HG02885 (cell line): ENCODE measurements at regions not wholly inside any gene's neighbourhood (a gene's known extent, or its start where the extent isn't known, plus 50 kb on each side); places are given as distances from the start of the nearest gene placed in this dataset.

Experiments used
- ATAC-seq: cut with Tn5 transposase; IDR thresholded peaks from one replicate; pipeline ENCODE4 v1.9.1; 2021; ENCODE audit warnings: mild to moderate bottlenecking; ENCODE audit not compliant: unreplicated experiment, poor library complexity

DNA sequence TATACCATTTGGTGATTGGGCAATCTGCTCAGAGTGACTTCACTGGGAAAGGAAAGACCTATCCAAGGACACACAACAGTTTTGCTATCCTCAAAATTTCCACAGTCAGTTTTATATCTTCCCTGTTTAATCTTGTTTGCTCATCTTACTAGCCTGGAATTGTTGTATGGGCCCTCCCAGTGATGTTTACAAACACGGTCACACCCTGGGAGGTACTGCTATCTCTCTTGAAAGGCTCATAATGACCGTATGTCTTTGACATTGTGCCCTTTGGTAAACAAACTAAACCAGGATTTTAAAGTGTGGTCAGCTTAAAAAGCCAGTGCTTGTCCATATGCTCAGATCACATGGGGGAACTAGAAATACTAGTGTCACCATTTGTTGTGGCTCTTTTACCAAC lies 277.0 kb downstream of the CDH2 start:
- no peak for ATAC-seq

DNA sequence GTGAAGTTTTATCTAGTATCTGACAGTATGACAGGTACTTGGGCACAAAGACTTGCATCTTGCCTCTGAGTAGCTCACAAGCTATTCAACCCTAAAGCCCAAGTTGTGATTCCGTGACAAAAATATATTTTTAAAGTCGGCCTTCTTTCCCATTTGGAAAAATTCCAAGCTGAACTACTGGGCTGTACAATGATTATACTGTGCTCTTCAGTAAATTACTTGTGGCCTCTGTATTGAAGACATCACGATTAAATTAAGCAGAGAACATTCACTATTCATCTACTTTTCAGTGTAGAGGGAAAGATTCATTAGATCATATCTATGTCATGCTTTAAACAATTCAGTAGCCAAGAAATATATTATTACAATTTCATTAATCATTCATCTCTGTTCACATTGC lies 282.2 kb downstream of the CDH2 start:
- no peak for ATAC-seq

DNA sequence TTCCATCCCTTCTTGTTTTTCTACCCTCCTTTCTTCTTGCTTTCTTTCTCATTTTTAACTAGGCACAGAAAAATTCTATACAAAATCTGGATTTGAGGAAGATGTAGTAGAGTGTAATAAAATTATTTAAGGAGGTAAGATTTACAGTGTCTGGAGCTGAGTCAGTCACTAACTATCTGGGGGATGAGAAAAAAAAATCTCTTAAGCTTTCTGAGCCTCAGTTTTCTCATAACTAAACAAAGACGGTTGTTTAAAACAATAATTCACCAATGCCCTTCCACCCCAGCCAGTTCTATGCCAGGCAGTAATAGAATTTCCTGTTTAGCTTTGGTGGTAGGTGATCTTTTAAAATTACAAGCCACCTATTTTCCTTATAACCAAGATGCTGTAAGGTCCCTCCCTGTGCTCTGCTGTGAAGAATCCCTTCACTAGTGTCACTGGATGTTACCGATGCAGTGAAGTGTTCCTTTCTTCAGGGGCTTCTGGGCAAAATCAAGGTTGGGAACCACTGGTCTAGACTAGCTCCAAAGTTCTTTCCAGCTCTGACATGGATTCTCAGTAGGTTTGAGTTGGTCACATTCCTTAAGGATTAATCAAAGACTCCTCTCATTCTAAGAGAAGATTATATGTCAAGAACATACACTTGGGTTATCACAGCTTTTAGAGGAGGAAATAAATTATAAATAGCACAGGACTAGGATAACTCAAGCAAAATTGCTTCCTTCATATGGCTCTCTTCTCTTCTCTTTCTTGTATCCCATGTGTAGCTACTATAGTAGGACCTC lies 289.0 kb downstream of the CDH2 start:
- no peak for ATAC-seq

DNA sequence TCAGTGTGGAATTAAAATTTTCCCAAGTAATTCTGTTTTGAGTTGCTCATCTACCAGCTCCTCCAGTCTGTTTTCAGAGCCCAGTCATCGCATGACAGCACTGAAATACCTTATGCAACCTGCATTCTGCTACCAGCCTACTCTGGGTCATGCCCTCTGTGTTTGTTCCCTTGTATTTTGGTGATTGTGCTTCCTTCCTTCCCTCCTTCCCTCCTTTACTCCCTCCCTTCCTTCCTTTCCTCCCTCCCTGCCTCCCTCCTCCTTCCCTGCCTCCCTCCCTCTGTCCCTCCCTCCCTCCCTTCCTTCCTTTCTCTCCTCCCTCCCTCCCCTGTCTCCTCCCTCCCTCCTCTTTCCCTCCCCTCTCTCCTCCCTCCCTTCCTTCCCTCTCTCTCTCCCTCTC lies 289.6 kb downstream of the CDH2 start:
- ATAC-seq: no peak

DNA sequence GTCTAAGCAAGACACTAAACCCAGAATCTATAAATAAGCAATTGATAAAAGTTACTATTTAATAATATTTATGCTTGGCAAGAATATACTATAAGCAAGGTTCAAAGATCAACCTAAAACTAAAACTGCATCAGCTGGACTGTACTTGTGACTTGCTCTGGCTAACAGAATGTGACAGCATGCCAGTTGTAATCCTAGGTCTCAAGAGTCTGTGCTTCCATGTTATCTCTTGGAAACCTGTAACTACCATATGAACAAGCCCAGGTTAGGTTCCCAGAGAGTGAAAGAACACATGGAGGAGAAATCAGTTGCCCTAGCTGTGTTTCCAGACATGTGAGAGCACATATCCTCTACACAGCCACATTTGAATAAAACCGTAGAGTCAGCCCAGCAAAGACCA lies 297.4 kb downstream of the CDH2 start:
- no peak for ATAC-seq

DNA sequence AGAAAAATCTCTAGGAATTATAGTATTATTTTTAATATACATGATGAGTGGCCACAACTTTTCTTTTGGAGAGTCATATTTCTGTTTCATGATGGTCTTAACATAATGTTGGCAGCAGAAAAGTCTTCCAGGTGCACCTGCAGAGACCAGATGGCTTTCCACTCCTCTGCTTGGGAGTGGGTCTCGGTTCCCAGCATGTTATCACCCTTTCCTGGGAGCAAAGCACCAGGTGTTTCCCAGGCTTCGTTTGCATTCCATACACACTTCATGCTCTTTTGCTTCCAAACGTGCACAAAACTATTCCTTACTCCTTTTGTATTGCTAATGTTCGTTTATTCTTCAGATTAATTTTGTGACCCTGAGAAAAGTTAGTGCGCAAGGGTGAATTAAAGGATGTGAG lies 305.2 kb downstream of the CDH2 start:
- no peak for ATAC-seq

DNA sequence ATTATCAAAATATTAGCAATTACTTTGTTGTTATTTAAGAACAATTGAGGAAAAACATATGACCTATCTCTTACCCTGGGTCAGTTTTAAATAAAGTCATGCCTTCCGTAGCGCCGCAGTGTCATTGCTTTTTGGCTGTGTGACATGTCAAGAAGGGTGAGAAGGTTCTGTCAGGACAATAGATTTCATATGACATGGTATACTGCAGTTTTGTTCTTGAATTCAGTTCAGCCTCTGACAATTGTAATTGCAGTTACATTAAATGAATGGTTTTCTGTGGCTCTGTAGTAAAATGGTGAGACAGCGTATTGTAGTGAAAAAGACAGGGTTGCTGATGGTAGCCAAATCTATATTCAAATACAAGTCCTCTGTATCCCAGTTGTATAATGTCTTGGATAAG lies 307.2 kb downstream of the CDH2 start:
- ATAC-seq: no peak

DNA sequence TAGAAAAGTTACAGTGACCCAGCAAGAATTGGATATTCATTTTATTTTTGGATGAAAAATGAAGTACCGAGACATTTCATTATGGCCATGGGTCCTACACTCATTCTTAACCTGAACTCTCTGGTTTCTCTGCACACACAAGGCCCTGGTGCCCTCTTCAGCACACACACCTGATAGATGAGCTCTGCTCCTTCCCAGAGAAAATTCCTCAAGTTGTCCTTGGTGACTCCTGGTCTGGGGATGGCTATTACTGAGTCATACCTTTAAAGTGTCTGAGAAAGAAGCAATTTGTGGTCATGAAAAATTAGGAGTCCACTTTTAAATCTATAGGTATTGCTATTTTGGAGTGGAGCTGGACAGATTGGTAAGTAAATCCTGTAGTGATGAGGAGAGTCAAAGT lies 311.5 kb downstream of the CDH2 start:
- no peak for ATAC-seq

DNA sequence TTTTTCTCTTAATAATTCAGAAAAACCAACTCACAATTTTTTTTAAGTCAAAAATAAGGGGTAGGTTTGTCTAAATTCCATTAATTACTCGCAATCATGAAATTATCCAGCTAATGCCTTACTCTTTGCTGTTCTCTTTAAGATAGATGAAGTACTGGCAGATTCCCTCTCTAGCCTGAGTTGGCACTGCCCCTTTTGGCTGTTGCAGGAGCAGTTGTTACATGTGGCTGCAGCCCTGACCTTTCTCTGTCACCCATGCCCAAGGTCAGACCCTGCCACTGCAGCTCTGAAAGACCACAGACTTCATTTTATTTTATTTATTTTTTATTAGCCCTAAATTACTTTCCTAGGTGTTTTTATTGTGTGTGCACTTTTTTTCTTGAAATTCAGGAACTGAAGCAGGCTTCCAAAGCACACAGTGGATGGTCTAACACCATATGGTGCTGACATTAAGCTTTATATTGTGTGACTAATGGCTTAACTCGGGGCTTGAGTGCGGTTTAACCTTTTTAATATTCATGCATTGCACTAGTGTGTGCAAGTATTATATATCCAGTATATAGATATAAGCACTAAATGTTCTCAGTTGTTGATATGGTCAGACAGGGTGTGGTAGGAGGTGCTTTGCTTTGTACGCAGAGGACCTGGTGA lies 313.0 kb downstream of the CDH2 start:
- no peak for ATAC-seq

DNA sequence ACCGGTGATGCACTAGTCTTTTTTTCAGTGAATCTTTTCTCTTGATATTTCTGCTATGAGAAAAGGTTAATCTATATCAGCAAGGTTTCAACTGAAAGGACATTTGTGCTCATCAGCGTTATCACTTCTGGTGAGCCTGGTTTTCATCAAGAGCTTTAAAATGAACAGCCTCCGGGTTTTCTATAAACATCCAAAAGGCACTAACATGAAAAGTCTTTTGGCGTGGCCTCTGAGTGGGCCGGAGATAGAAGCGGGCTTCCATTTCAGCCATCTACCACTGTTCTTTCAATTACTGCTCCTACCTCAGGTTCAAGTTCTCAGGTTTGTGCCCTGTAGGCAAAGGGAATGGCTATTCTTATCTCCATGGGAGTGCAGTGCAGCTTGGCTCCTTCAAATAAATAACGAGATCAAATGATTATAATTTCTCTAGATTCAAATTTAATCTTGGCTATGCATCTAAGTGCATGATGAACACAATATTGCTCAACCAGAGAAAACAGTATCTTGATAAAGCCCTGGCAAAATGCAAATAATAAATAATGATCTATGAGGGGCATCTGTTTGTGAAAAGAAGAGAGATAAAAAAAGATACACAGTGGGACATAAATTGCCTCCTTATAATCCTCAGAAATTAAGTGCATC lies 314.8 kb downstream of the CDH2 start:
- no peak for ATAC-seq

DNA sequence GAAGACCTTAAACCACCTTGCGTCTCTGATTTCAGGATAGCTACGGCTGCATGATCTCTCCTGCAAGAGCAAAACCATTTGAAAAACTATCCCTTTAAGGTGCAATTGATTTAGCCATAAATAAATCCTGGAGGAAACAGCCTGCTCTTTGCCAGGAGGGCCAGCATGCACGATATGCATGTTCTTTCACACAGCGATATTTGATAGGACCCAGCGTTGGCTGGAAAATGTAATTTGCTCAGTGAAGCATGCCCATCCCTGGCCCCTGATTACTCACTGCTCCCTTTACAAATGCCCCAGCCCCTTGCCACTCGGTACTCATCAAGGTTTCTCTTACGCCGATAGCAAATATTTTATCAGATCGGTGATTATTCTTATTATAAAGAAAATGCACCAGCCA lies 315.4 kb downstream of the CDH2 start:
- ATAC-seq: no peak

DNA sequence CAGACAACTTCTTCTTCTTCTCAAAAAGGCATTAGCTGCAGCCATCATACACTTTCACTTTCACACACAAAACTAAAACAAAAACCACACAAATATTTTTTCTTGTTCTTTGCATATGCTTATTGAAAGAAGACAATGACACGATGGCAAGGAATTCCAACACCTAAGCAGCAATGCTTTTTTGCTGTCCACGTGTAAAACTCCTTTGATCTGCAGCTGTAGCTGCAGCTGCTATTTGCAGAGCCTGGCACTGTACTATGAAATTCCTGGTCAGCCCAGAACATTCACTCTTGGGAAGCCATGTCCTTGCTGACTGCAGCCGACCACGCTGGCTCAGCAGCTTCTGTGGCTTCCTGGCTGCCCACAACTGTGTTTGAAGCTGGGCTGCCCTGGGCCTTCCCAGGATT lies 316.2 kb downstream of the CDH2 start:
- ATAC-seq: no peak

DNA sequence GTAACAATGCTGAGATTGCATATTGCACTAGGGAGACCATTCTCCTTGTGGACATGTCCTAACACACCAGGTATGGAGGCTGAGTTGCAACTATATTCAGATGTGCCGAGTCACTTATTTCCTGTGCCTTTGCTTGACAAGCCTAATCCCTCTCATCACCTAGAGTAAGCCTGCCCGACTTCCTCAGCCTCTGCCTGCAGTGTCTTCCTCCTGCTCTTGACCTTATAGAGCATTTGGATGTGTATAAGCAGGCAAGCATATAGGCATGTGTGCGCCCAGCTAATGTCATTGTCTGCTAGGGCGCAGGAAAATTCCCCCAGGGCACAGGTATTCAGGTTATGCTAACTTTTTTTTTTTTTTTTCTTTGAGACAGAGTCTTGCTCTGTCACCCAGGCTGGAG lies 316.9 kb downstream of the CDH2 start:
- no peak for ATAC-seq

DNA sequence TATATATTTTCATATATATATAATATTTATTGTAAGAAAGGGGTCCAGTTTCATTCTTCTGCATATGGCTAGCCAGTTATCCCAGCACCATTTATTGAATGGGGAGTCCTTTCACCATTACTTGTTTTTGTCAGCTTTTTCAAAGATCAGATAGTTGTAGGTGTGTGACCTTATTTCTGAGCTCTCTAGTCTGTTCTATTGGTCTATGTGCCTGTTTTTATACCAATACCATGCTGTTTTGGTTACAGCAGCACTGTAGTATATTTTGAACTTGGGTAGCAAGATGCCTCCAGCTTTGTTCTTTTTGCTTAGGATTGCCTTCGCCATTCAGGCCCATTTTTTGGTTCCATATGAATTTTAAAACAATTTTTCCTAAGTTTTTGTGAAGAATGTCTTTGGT lies 320.1 kb downstream of the CDH2 start:
- no peak for ATAC-seq

DNA sequence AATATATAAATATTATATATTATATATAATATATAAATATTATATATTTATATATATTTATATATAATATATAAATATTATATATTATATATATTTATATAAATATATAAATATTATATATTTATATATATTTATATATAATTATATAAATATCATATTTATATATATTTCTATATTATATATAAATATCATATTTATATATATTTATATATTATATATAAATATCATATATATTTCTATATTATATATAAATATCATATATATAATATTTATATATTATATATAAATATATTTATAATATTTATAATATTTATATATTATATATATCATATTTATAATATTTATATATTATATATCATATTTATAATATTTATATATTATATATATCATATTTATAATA lies 321.4 kb downstream of the CDH2 start:
- no peak for ATAC-seq

DNA sequence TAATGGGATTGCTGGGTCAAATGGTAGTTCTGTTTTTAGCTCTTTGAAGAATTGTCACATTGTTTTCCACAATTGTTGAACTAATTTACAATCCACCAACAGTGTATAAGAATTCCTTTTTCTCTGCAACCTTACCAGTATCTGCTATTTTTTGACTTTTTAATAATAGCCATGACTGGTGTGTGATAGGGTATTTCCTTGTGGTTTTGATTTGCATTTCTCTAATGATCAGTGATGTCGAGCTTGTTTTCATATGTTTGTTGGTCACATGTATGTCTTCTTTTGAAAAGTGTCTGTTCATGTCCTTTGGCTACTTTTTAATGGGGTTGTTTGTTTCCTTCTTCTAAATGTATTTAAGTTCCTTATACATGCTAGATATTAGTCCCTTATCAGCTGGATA lies 322.3 kb downstream of the CDH2 start:
- ATAC-seq: no peak

DNA sequence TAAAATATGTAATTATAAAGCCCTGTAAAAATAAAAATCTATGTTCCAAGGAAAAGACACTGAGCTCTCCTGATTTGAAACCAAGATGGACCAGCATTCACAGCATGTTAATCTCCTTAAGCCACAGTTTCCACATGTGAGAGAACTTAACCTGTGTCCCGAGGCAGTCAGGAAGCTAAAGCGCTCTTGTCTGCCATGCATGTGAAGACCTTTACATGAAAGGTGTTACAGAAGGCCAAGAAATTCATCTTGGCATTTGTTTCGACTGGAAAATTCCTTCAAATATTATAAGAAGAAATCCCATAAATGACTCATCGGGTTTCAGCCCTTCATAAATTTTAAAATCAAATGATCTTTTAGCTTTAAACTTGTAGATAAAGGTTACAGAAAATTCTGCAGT lies 328.6 kb downstream of the CDH2 start:
- no peak for ATAC-seq

DNA sequence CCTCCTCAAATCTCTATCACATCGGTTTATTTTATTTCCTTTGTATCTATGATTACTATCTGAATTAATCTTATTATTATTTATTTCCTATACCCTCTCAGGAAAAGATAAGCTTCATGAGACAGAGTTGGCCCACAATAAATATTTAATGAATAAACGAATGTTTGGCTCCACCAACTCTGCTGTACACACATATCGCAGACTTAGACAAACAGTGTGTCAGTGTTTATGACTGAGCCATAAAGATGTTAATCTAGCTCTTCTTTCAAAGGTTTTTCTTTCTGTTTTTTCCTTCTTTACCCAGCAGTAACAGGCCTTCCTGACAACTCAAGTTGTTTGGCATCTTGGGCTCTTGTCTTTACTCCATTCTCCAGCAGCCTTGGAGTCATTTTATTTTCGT lies 329.5 kb downstream of the CDH2 start:
- ATAC-seq: no peak

DNA sequence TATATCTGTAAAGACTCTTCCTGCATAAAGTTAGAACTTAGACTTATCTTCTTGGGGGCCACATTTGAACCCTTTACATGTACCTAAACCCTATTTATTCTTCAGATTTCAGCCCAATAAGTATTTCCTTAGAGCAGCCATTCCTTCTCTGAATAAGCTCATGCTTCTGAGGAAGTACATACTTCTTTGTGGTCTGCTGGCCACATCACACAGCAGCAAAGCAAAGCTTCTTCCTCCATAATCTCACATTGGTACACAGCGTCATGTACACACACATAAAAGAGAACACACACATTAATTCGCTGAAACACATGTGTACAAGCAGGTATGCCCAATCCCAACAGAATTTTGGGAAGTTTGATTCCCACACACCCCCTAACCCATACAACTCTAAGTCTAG lies 331.0 kb downstream of the CDH2 start:
- no peak for ATAC-seq

DNA sequence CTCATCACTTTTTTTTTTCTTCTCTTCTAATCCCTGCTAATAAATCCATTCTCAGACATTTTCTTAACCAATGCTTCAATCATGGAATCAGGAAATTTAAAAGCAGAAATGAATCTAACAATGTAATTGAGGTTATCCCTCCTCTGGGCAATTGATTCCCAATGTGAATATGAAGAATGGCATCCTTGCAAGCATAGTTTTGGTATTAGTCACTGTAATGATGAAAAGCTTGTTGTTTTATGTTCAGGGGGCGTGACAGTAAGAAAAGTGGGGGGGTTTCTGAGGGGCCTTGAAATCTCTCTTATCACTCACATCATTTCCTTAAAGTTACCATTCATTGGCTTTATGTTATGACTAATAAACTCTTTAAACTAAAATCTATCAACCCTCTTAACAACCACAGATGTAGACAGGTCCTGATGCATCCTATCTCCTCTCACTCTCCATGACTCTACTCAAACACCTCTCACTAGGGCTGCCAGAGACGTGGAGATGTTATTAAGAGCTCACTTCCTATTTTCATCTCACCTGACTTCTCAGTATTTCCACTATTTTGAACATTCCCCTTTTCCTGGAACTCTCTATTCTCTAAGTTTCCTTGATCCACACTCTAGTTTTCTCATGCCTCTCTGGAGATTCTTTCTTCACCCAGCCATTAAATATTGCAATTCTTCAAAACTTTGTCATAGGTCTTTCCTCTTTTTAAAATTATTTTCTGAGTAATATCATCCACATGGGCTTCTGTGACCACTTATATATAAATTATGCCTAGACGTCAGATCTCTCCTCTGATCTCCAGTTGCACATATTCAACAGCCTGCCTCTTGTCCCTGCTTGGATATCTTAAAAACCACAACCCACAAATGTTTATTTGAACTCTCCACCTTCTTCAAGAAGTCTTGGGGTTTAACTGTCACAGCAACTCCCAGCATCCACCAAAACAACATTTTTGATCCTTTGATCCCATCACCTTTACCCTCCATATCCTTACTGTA lies 332.9 kb downstream of the CDH2 start:
- no peak for ATAC-seq

DNA sequence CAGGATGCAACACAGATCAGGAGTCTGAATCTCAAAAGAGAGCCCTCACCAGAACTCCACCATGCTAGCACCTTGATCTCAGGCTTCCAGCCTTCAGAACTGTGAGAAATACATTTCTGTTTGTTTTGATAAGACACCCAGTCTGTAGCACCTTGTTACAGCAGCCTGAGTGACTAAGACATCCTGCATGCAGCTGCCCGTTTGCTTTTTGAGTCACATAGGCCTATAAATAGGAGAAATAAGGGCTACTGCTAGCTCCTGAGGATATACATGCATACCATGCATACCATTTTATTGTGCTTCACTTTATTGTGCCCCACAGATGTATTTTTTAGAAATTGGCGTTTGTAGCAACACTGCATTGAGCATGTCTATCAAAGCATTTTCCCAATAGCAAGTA lies 337.8 kb downstream of the CDH2 start:
- no peak for ATAC-seq
